ENCODE measurements at regions not wholly inside any gene's neighbourhood (a gene's known extent, or its start where the extent isn't known, plus 50 kb on each side); places are given as distances from the start of the nearest gene placed in this dataset.
A peak's percentile ranks its signal among the peaks of the same experiment; 100 is the strongest.

GRCh38 chr4:108483079-108483478 is 137.3 kb upstream of the RPL34 start:
- Mint-ChIP-seq H3K27ac (ENCODE audit: low read depth, unreplicated experiment) (no peak overlapping the region), H3K27me3 (ENCODE audit: insufficient read depth, unreplicated experiment) (no peaks in the 10 kb centered on the region), H3K36me3 (ENCODE audit: insufficient read depth, unreplicated experiment) (no peaks in the 10 kb centered on the region), H3K9me3 (ENCODE audit: unreplicated experiment) (no peaks in the 10 kb centered on the region), H3K4me1 (ENCODE audit: insufficient read depth, unreplicated experiment) (no peaks in the 10 kb centered on the region), H3K4me3 (ENCODE audit: unreplicated experiment) (no peak overlapping the region)
- TF ChIP-seq CTCF (IDR thresholded peaks at IDR 0.05; ENCODE audit: unreplicated experiment): no peak
- BruUV-seq (replicated peaks): no TSS peak
- no peak for DNase-seq (ENCODE audit: unreplicated experiment)
- intact Hi-C loops (cut with micrococcal nuclease): no loop called here
- ChIA-PET POLR2A (no interaction called here), CTCF (no interaction called here)

GRCh38 chr4:108480881-108481280 is 139.5 kb upstream of the RPL34 start:
- H3K36me3 Mint-ChIP-seq (ENCODE audit: insufficient read depth, unreplicated experiment): no peaks in the 10 kb centered on the region
- BruUV-seq (replicated peaks): no TSS peak
- no peaks in the 10 kb centered on the region for H3K27me3 Mint-ChIP-seq (ENCODE audit: insufficient read depth, unreplicated experiment)
- CTCF ChIA-PET: interaction anchor here (1.2 kb wide), 1 partner anchor 11 kb away, joined by 4 read pairs; no protein-coding TSS in a partner anchor
- H3K27ac Mint-ChIP-seq (ENCODE audit: low read depth, unreplicated experiment): no peak overlapping the region
- intact Hi-C loops (cut with micrococcal nuclease): no loop called here
- no peaks in the 10 kb centered on the region for H3K4me1 Mint-ChIP-seq (ENCODE audit: insufficient read depth, unreplicated experiment)
- H3K9me3 Mint-ChIP-seq (ENCODE audit: unreplicated experiment): no peaks in the 10 kb centered on the region
- POLR2A ChIA-PET: no interaction called here
- DNase-seq (ENCODE audit: unreplicated experiment): no peak
- no peak overlapping the region for H3K4me3 Mint-ChIP-seq (ENCODE audit: unreplicated experiment)
- no peak for TF ChIP-seq CTCF (IDR thresholded peaks at IDR 0.05; ENCODE audit: unreplicated experiment)

GRCh38 chr4:108477527-108478108 is 142.8 kb upstream of the RPL34 start:
- Mint-ChIP-seq H3K9me3 (ENCODE audit: unreplicated experiment) (no peaks in the 10 kb centered on the region), H3K27me3 (ENCODE audit: insufficient read depth, unreplicated experiment) (no peaks in the 10 kb centered on the region), H3K4me1 (ENCODE audit: insufficient read depth, unreplicated experiment) (peaks cover 5% of the 10 kb centered on the region), H3K36me3 (ENCODE audit: insufficient read depth, unreplicated experiment) (no peaks in the 10 kb centered on the region), H3K27ac (ENCODE audit: low read depth, unreplicated experiment) (no peak overlapping the region), H3K4me3 (ENCODE audit: unreplicated experiment) (no peak overlapping the region)
- intact Hi-C loops (cut with micrococcal nuclease): no loop called here
- no peak for TF ChIP-seq CTCF (IDR thresholded peaks at IDR 0.05; ENCODE audit: unreplicated experiment)
- CTCF ChIA-PET: interaction anchor here (0.5 to 1.3 kb wide), 4 partner anchors 11 to 123 kb away, joined by 3 to 6 read pairs (median 3); no protein-coding TSS in a partner anchor
- DNase-seq (ENCODE audit: unreplicated experiment): peak; percentile 6
- POLR2A ChIA-PET: interaction anchor here (1.2 kb wide), 1 partner anchor 10 kb away, joined by 7 read pairs; no protein-coding TSS in a partner anchor
- no TSS peak for BruUV-seq (replicated peaks)

GRCh38 chr4:108473163-108473720 is 147.1 kb upstream of the RPL34 start:
- ChIA-PET POLR2A (no interaction called here), CTCF (interaction anchor here (0.7 kb wide), 3 partner anchors 17 to 189 kb away, joined by 3 to 4 read pairs (median 3); no protein-coding TSS in a partner anchor)
- Mint-ChIP-seq H3K4me3 (ENCODE audit: unreplicated experiment) (no peak overlapping the region), H3K36me3 (ENCODE audit: insufficient read depth, unreplicated experiment) (no peaks in the 10 kb centered on the region), H3K4me1 (ENCODE audit: insufficient read depth, unreplicated experiment) (peaks cover 5% of the 10 kb centered on the region), H3K27me3 (ENCODE audit: insufficient read depth, unreplicated experiment) (no peaks in the 10 kb centered on the region), H3K9me3 (ENCODE audit: unreplicated experiment) (no peaks in the 10 kb centered on the region), H3K27ac (ENCODE audit: low read depth, unreplicated experiment) (no peak overlapping the region)
- DNase-seq (ENCODE audit: unreplicated experiment): peak; percentile 7
- BruUV-seq (replicated peaks): no TSS peak
- intact Hi-C loops (cut with micrococcal nuclease): no loop called here
- no peak for TF ChIP-seq CTCF (IDR thresholded peaks at IDR 0.05; ENCODE audit: unreplicated experiment)
